ENCODE measurements at regions not wholly inside any gene's neighbourhood (a gene's known extent, or its start where the extent isn't known, plus 50 kb on each side); places are given as distances from the start of the nearest gene placed in this dataset.

- no peaks in the 10 kb centered on the region for H3K4me1 ChIP-seq (ENCODE audit: control insufficient read depth in 2 of 2, insufficient read depth in 2 of 2, low read length in 2 of 2)
- ChIA-PET CTCF (no interaction called here), POLR2A (no interaction called here)
- Mint-ChIP-seq H3K4me3 (no peak overlapping the region), H3K4me1 (no peaks in the 10 kb centered on the region), H3K27me3 (peaks cover 46% of the 10 kb centered on the region), H3K27ac (no peak overlapping the region), H3K9me3 (ENCODE audit: insufficient read depth) (no peaks in the 10 kb centered on the region)
- H3K4me3 ChIP-seq (ENCODE audit: control extremely low read depth in 1 of 5, extremely low read depth in 1 of 5, insufficient read depth in 1 of 5, low read depth in 2 of 5, low read length in 4 of 5), result no peak overlapping the region
- DNase-seq, result no peak
- intact Hi-C loops (cut with micrococcal nuclease), result no loop called here
- no peaks in the 10 kb centered on the region for H3K36me3 ChIP-seq (replicated peaks in 1 of 2; ENCODE audit: control extremely low read depth in 1 of 2, control insufficient read depth in 1 of 2, extremely low read depth in 1 of 2, insufficient read depth in 2 of 2, low read length in 1 of 2)
- no peak overlapping the region for H3K4me2 ChIP-seq (replicated peaks; ENCODE audit: low read depth, low read length, poor library complexity, severe bottlenecking)
- no peak overlapping the region for H2AFZ ChIP-seq (ENCODE audit: insufficient read depth, low read depth, low read length, poor library complexity, severe bottlenecking)
- H3K9ac ChIP-seq (ENCODE audit: low read length), result no peak overlapping the region
- no peak for ATAC-seq (ENCODE audit: low read depth)
- TF ChIP-seq EZH2 (IDR thresholded peaks at IDR 0.05; ENCODE audit: borderline replicate concordance, insufficient read depth, low read depth, low read length, poor library complexity, severe bottlenecking), result no peak
- TF ChIP-seq, protein P1, sequence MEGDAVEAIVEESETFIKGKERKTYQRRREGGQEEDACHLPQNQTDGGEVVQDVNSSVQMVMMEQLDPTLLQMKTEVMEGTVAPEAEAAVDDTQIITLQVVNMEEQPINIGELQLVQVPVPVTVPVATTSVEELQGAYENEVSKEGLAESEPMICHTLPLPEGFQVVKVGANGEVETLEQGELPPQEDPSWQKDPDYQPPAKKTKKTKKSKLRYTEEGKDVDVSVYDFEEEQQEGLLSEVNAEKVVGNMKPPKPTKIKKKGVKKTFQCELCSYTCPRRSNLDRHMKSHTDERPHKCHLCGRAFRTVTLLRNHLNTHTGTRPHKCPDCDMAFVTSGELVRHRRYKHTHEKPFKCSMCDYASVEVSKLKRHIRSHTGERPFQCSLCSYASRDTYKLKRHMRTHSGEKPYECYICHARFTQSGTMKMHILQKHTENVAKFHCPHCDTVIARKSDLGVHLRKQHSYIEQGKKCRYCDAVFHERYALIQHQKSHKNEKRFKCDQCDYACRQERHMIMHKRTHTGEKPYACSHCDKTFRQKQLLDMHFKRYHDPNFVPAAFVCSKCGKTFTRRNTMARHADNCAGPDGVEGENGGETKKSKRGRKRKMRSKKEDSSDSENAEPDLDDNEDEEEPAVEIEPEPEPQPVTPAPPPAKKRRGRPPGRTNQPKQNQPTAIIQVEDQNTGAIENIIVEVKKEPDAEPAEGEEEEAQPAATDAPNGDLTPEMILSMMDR (IDR thresholded peaks at IDR 0.05), result no peak
- 88% methylated on average over 10 of the region's 11 CpGs for WGBS (ENCODE audit: insufficient coverage)
- no peak overlapping the region for H3K27ac ChIP-seq (ENCODE audit: low read length in 2 of 2)
- no peaks in the 10 kb centered on the region for H3K79me2 ChIP-seq (ENCODE audit: control insufficient read depth, insufficient read depth, low read length)
- H3K9me3 ChIP-seq (ENCODE audit: control extremely low read depth in 1 of 3, control insufficient read depth in 2 of 3, insufficient read depth in 1 of 3, low read length in 2 of 3), result no peaks in the 10 kb centered on the region
- peaks cover 0 to 10% (median under 1%) of the 10 kb centered on the region in 4 experiments for H3K27me3 ChIP-seq (replicated peaks in 1 of 4; ENCODE audit: control extremely low read depth in 1 of 4, control insufficient read depth in 3 of 4, insufficient read depth in 4 of 4, low read length in 3 of 4)
- H4K20me1 ChIP-seq (ENCODE audit: control insufficient read depth, insufficient read depth, low read length, poor library complexity, severe bottlenecking), result no peaks in the 10 kb centered on the region
Observed at GRCh38 chr7:155392726-155393570, 65.0 kb upstream of the EN2 start.

GRCh38 chr7:155394413-155394812, 63.5 kb upstream of the EN2 start:
- Histone ChIP-seq H3K79me2 (ENCODE audit: control insufficient read depth, insufficient read depth, low read length) (no peaks in the 10 kb centered on the region), H2AFZ (ENCODE audit: insufficient read depth, low read depth, low read length, poor library complexity, severe bottlenecking) (no peak overlapping the region), H3K9me3 (ENCODE audit: control extremely low read depth in 1 of 3, control insufficient read depth in 2 of 3, insufficient read depth in 1 of 3, low read length in 2 of 3) (no peaks in the 10 kb centered on the region), H3K4me2 (replicated peaks; ENCODE audit: low read depth, low read length, poor library complexity, severe bottlenecking) (no peak overlapping the region), H3K27me3 (replicated peaks in 1 of 4; ENCODE audit: control extremely low read depth in 1 of 4, control insufficient read depth in 3 of 4, insufficient read depth in 4 of 4, low read length in 3 of 4) (peaks cover 0 to 5% (median 0%) of the 10 kb centered on the region in 4 experiments), H4K20me1 (ENCODE audit: control insufficient read depth, insufficient read depth, low read length, poor library complexity, severe bottlenecking) (no peaks in the 10 kb centered on the region), H3K36me3 (replicated peaks in 1 of 2; ENCODE audit: control extremely low read depth in 1 of 2, control insufficient read depth in 1 of 2, extremely low read depth in 1 of 2, insufficient read depth in 2 of 2, low read length in 1 of 2) (no peaks in the 10 kb centered on the region), H3K4me3 (ENCODE audit: control extremely low read depth in 1 of 5, extremely low read depth in 1 of 5, insufficient read depth in 1 of 5, low read depth in 2 of 5, low read length in 4 of 5) (no peak overlapping the region), H3K4me1 (ENCODE audit: control insufficient read depth in 2 of 2, insufficient read depth in 2 of 2, low read length in 2 of 2) (no peaks in the 10 kb centered on the region), H3K9ac (ENCODE audit: low read length) (no peak overlapping the region), H3K27ac (ENCODE audit: low read length in 2 of 2) (no peak overlapping the region)
- TF ChIP-seq, protein P1 (IDR thresholded peaks at IDR 0.05), result no peak
- 88% methylated on average over 7 of the region's 7 CpGs for WGBS (ENCODE audit: insufficient coverage)
- no peak overlapping the region for H3K4me3 Mint-ChIP-seq
- CTCF ChIA-PET, result interaction anchor here (0.8 kb wide), 1 partner anchor 9 kb away, joined by 3 read pairs; no protein-coding TSS in a partner anchor
- POLR2A ChIA-PET, result no interaction called here
- intact Hi-C loops (cut with micrococcal nuclease), result no loop called here
- no peaks in the 10 kb centered on the region for H3K9me3 Mint-ChIP-seq (ENCODE audit: insufficient read depth)
- no peak overlapping the region for H3K27ac Mint-ChIP-seq
- H3K4me1 Mint-ChIP-seq, result no peaks in the 10 kb centered on the region
- ATAC-seq (ENCODE audit: low read depth), result no peak
- no peak for DNase-seq
- peaks cover 37% of the 10 kb centered on the region for H3K27me3 Mint-ChIP-seq

Measured in B cell (primary cell).